ENCODE measurements at regions not wholly inside any gene's neighbourhood (a gene's known extent, or its start where the extent isn't known, plus 50 kb on each side); places are given as distances from the start of the nearest gene placed in this dataset.

DNA sequence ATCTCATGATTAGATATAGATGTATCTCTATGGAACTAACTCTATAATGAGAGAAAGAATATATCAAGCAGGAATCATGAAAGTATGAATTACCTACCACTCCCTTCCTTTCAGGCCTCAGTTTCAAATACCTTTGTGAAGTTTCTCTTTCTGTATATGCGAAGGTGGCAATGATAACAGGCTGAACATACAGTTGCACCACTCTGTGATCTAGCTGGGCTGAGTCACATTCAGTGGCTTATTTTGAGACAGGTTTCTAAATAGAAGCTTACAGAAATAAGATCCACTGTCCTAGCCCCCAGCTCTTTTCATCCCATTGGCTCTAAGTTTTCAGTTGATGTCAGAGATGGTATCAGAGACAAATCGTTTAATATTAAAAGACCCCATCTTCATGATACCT is 662.0 kb downstream of the SLITRK1 start:
- DNase-seq = no peak

DNA sequence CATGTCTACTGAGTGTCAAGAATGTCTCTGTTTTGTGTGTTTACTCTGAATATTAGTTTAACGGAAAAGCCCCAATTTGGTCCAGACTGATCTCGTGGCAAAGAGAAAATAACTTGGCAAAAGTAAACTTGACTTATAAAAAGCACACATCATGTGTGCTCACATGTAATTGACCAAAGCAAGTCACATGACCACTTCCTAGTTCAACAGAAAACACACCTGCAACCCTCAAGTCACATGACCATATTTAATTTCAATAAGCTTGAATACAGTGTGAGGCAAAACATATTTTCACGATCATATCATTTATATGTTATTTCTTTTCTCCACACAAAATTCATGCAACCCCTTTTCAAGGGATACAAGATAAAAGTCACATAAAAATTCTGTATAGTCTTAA is 662.4 kb downstream of the SLITRK1 start:
- DNase-seq = no peak

DNA sequence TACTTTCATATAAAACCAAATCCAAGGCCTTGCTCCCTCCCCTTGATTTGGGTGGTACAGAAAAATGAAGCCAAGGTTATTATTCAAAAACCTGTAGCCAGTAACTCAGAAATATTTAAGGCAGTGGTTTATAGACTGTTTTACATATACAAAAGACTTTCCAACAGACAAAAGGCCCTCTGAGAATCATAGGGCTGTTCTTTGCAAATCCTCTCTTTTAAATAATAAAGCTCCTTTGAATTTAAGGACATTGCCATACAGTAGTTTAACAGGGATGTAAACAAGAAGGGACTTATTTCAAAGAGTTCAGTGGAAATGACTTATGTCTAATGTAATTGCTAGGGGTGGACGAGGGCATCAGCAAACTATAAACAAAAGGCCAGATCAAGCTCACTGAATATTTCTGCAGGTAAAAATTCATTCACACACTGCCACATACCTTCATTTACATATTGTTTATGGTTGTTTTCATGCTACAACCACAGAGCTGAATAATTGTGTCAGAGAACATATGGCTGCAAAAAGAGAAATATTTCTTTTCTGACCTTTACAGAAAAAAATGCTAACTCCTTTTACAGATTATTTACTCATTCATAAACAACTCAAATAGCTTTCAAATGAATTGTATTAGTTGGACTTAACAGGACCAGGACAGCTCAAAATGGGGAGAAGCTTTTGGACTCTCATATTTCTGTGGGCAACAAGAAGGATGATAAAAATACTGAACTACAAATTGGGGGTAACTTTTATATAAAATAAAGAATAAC is 665.6 kb downstream of the SLITRK1 start:
- no peak for DNase-seq

DNA sequence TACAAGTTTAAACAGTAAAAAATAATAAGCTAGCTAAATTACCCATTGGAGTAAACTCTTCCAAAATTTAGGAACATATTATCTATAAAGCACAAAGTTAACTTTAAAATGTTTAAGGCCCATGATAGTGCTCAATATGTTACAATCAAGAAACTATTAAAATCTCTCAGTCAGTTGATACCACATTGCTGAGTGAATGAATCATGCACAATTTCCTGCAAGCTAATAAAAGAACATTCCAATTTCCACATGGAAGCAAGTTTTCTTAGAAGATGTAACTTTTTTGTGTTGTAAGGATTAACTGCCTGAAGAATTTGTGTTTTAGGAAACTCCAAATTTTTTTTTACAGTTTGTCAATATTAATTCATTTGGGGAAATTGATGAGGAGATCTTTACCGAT is 666.6 kb downstream of the SLITRK1 start:
- DNase-seq = no peak

DNA sequence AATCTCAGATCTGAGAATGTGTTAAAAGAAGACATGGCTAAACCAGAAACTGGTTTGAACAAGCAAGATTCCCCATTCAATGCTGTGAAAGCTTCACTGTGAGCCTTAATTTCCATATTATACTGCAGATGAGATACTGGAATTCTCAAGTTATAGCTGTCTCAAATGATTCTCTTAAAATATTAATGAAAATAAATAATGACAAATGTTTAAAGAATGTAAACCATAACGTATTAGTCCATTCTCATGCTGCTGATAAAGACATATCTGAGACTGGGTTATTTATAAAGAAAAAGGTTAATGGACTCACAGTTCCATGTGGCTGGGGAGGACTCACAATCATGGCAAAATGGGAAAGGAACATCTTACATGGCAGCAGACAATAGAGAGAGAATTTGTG is 667.8 kb downstream of the SLITRK1 start:
- no peak for DNase-seq

DNA sequence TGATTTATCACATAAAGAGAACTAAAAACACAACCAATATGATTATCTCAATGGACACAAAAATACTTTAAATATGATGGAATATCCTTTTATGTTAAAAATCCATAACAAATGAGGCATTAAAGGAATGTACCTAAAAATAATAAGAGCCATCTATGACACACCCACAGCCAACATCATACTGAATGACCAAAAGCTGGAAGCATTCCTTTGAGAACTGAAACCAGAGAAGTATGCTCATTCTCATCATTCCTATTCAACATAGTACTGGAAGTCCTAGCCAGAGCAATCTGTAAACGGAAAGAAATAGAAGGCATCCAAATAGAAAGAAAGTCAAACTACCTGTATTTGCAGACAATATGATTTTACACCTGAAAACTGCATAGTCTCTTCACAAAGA is 671.0 kb downstream of the SLITRK1 start:
- DNase-seq = no peak

DNA sequence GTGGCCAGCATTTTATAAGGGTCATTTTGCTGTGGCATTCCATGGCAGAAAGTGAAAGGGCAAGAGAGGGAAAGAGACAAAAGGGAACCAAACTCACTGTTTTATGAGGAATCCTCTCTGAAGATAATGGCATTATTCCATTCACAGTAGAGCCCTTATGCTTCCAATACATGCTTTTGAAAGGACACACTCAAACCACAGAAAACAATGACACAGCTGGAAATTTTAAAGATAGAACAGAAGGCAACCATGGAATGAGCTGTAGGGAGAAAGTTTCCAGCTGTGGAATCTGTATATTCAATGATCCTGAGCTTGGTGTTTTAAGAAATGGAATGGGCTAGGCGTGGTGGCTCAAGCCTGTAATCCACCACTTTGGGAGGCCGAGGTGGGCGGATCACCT is 677.4 kb downstream of the SLITRK1 start:
- no peak for DNase-seq

DNA sequence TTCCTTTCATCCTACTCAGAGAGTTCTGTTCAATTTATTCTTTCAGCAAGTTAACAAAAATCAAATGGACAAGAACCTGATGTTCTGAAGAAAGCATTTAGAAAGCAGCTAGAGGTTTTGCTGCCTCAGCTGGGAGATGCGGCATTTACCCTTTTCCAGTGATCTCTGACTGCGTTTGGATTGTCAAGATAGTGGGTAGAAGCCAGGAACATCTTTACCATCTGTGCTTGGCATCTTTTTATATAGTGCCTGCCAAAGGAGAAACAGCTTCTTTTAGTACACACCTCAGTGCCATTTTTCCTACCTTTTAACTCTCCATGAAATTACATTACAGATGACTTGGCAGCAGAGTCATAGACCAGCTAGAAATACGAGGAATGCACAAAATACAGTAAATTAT is 680.8 kb downstream of the SLITRK1 start:
- DNase-seq = no peak

DNA sequence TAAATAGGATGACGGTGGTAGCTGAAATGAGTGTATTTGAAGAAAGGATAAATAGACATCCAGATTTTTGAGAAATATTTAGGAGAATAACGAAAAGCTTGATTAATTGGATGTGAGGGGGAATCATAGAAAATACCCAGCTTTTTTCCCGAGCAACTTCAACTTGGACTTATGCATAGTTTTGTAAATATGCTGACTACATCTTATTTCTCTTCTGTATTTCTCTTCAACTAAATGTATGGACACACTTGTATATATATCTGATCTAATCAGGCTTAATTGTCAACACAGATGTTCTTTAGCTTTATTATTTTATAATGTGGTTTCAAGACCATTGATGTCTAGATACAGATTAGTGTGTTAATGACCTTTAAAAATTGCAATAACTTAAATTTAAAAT is 685.0 kb downstream of the SLITRK1 start:
- DNase-seq = no peak

DNA sequence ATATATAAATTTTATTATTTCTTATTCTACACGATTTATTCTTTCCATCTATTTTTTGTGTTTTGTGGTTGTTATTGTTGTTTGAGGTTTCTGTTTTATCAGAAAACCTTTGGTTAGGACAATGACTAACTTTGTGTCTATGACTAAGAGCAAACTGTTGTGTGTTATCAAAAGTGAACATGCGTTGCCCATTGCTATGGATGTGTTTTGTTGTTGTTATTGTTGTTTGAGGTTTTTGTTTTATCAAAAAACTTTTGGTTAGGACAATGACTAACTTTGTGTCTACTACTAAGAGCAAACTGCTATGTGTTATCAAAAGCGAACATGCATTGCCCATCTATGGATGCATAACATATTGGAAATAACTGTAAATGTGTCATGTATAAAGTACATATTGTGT is 692.3 kb downstream of the SLITRK1 start:
- DNase-seq = no peak

DNA sequence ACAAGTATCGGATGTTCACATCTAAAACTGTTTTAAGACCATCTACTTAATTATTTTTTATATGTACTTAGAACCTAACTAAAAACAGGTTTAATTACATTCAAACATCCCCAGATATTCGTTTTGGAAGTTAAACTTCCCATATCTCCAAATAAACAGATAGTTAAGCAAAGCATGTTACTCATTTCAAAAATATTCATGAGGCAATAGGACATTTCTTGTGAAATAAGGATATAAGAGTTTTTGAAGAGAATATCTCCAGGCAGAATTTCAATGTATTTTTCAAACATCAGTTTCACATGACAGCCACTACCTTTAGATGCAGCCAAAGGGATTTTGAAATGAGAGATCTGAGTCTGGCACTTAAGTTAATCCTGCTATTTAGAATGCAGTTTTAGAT is 697.5 kb downstream of the SLITRK1 start:
- no peak for DNase-seq

DNA sequence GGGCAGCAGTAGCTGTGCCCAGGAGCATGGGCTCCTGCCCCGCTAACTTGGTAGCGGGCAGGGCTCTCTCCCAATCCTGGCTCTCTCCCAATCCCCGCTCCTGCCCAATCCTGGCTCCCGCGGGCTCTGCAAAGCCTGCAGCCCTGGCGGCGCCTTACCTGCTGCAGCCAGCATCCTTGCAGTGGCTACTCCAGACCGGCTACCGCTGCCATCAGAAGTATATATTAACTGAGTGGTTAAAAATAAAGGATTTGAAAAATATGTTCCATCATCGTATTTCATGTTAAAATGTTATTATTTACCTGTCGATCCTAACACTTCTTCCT is 698.2 kb downstream of the SLITRK1 start:
- no peak for DNase-seq

DNA sequence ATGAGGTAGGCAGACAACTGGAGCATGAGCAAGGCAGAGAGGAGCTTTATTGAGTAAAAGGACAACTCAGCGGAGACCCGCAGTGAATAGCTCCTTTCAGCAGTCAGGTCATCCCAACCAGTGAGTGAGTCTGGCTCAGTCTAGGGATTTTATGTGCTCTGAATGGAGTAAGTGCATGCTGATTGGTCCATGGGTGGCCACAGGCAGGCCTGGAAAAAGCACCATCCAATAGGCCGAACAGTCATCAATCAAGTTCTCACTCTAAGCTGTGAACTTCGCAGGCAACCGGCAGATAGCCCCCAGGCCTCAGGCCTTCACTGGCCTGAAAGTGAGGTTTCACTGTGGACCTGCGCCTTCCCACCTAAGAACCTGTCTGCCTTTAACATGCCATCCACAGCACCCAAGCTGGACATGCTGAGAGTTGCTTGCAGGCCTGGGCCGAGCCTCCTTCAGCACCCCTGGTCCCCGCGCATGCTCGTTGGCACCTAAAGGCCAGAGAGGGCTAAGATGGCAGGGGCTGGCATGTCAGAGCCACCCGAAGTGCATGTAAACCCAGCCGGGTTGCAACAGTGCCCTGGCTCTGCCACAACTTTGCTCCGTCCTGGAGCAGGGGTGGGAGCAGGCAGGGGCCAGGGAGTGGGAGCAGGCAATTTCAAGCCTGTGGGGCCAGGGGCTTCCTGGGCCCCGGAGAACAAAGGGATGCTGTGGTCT is 698.7 kb downstream of the SLITRK1 start:
- no peak for DNase-seq

DNA sequence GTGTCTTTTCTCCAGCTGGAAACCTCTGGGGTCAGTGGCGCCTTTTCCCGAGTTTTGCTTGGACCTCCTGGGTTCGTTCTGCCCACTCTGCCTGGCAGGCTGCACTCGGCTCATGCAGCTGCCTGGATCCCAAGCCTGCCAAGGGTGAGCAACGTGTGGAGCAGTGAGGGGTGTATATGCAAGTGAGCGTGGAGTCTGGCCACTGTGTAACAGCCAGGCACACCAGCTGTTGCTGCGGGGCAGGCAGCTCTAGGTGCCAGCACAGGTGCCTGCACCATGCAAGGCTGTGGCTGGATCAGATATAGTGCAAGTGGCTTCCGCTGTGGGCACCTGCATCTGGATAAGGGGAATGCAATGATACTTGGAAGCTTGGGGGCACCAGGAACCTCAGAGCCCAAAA is 699.4 kb downstream of the SLITRK1 start:
- no peak for DNase-seq

DNA sequence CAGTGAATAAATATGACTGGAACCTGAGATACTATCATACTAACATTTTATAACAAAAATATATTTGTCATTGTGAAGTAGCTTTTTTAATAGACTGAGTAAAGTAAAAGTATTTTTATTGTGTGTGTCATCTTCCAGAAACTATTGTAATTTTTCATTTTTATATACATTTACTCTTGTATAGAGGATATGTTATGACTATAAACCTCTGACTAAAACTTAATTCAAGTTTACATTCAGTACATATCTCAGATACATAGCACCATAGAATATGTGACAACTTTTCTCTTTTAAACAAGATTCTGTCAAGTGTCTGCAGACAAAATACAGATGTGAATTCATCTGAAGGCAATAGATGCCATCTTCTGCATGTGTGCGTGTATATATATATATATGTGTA is 704.3 kb downstream of the SLITRK1 start:
- DNase-seq = no peak

DNA sequence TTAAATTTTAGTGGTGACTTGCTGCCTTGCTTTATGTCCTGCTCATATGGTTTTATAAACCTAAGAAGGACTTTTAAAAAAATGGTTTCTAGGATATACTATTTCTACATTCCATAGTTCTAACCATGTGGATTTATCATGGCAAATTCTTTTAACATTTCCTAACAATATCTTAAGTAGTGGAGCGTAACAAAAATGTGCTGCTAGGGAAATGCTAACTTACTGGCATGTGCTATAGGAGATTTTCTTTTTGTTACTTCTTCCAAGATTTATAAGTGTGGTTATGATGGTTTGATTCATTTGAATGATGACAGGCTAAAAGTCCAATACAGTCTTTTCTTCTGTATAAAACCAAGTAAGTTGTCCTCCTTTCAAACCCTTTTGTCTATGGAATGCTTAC is 713.7 kb downstream of the SLITRK1 start:
- no peak for DNase-seq

DNA sequence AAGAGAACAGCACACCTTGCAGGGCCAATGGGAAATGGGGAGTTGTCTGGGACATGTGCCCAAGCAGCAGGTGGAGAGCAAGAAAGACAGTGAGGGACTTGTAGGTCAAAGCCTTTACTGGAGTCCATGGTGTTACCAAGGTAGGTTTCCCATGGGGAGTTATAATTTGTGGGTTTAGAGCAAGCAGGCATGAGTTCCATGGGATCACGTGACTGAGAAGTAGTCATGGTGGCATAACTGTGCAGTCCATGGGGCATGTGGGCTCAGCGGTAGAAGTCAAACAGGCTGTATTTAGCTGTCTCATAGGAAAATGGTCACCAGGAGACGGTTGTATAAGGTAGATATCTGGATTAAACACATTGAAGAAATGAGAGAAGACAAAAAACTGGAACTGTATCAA is 715.1 kb downstream of the SLITRK1 start:
- no peak for DNase-seq

DNA sequence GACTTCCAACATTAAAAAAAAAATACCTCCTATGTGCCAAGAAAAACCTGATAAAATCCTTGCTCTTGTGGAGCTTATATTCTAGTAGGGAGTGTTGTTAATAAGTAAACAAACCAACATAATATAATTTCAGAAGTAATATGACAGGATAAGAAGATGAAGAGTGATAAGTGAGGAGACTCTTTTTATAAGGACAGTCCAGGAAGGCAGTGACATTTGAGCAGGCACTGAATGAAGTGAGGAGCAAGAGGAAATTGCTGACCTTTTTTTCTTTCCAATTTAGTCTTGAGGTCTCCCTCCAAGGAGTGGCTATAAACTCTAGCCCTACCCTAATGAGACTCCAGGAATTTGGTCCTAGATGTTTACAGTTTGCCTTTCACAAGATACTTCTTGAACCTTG is 715.7 kb downstream of the SLITRK1 start:
- DNase-seq = no peak

DNA sequence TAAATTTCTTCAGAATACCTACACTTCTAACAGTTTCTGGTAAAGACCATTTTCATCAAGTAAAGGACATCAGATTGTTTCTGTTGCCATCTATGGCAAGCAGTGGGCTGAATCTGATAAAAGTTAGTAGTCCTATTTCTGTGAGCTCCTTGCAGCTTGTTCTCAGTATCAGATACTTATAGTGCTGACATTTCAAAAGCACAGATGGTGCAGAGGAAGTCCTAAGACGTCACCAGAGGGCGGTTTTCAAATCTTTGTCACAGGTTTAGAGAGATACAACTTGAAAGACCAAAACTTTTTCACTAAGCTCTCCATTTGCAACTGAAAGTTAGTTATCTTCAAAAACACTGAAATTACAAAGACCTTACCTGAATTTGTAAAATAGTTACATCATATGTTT is 719.8 kb downstream of the SLITRK1 start:
- no peak for DNase-seq

DNA sequence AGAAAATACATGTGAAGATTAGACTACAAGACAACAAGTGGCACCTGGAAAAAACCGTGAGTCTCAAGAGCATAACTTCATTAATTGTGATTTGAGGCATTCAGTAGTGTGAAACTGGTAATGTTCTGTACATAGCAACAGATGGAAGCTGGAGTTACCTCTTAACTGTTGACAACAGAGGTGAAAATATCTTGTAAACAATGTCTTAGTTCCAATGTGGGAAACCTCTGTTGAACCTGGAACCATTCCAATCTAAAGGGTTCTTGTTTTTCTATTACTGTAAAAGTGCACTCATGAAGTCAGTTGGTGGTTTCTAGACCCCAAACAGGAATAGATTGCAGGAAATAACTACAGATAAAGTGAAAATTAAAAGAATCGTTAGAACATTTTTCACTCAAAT is 728.4 kb downstream of the SLITRK1 start:
- DNase-seq = no peak

DNA sequence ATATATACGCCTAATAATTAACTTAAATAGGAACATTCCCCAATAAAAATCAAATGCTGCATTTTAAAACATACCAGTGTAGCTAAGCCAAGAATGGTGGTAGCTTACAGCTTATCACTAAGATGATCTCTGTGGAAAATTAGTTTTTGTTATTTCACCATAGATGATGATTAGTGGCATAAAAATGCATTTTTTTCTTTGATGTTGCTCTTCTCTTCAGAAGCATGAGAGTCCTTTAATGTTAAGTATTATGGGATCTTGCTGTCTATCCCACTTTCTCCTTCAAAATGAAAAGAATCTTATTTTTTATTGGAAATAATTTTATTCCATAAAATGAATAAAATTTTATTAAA is 731.0 kb downstream of the SLITRK1 start:
- no peak for DNase-seq

DNA sequence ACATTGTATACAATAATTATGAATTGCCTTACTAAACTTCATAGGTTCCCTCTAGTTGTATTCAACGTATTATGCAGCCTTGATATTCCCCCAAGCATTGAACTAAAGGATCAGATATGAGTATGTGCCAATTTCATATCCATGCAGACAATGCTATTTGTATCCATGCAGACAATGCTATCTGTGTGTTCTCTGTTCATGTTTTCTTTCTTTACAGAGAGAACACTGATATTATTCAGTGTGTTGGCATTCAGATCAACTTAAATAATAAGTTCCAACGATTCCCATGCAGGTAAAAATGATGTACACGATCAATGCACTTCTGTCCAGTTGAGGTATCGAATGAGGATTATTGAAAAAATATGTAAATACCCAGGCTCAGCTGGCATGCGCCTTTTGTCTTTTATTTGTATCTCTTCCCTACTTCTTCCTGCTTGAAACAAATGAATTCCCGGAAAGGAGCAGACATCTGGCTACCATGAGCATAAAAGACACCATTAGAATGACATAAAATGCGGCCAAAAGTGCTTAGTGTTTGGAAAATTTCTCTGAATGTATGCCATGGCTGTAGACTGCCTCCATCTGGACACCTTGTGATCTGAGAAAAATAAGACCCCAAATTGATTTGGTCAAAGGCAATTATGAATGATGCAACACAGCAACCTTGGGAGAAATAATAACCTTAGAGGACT is 731.5 kb downstream of the SLITRK1 start:
- DNase-seq = peak in 7 of 51 donors; percentile 1 to 86 (median 10)

DNA sequence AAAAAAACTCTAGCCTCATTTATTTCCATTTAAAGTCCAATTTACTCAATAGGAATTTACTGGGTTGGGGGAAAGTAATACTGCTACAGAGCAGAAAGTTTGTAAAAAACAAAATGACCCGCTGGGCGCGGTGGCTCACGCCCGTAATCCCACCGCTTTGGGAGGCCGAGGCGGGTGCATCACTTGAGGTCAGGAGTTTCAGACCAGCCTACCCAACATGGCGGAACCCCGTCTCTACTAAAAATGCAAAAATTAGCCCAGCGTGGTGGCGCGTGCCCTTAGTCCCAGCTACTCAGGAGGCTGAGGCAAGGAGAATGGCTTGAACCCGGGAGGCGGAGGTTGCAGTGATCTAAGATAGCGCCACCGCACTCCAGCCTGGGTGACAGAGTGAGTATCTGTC is 745.6 kb downstream of the SLITRK1 start:
- no peak for DNase-seq
